H1 (cell line): ENCODE measurements at regions not wholly inside any gene's neighbourhood (a gene's known extent, or its start where the extent isn't known, plus 50 kb on each side); places are given as distances from the start of the nearest gene placed in this dataset.

Experiments used
- CHD7 ChIP-seq: fragments of 300-600 bp; sonication (generic); IDR thresholded peaks from 2 replicates; pipeline ENCODE4 v1.7.1; 2012; ENCODE audit warnings: low read length, moderate library complexity, mild to moderate bottlenecking, inconsistent platforms; ENCODE audit not compliant: insufficient replicate concordance
- CTBP2 ChIP-seq: IDR thresholded peaks from 2 replicates; pipeline ENCODE4 v1.7.0; 2011; ENCODE audit warnings: borderline replicate concordance, mild to moderate bottlenecking, moderate library complexity, mixed read lengths, low read length; ENCODE audit not compliant: insufficient read depth, insufficient read length
- JUND ChIP-seq: IDR thresholded peaks from 2 replicates; pipeline ENCODE4 v1.6.1; 2011; ENCODE audit warnings: mild to moderate bottlenecking, improper control_type of control experiment, low read length
- TCF12 ChIP-seq: IDR thresholded peaks from 2 replicates; pipeline ENCODE4 v1.6.1; 2011; ENCODE audit warnings: low read depth, mild to moderate bottlenecking, low read length

- TF ChIP-seq CHD7 (no peak), JUND (no peak), TCF12 (no peak), CTBP2 (no peak)
Observed at GRCh38 chr2:160876029-160876428, 284.2 kb upstream of the TANK start (continued).
